OCI-M1 (cell line): ENCODE measurements at regions not wholly inside any gene's neighbourhood (a gene's known extent, or its start where the extent isn't known, plus 50 kb on each side); places are given as distances from the start of the nearest gene placed in this dataset.
A peak's percentile ranks its signal among the peaks of the same experiment; 100 is the strongest.

Source experiments
- DNase-seq: peaks from one replicate; lab custom pipeline; 2025; lab: John Stamatoyannopoulos, UW

- no peak for DNase-seq
Observed at GRCh38 chr5:8857051-8857450, 688.8 kb downstream of the SEMA5A start.

GRCh38 chr5:8861764-8862163 lies 684.1 kb downstream of the SEMA5A start:
- peak; percentile 12 for DNase-seq

- DNase-seq, result peak; percentile 10
Observed at GRCh38 chr5:8864053-8864452, 681.8 kb downstream of the SEMA5A start.

- DNase-seq, result no peak
Observed at GRCh38 chr5:8865266-8865665, 680.6 kb downstream of the SEMA5A start.

- DNase-seq, result no peak
Observed at GRCh38 chr5:8865686-8866374, 680.0 kb downstream of the SEMA5A start.

GRCh38 chr5:8868283-8868682 lies 677.6 kb downstream of the SEMA5A start:
- DNase-seq, result no peak

GRCh38 chr5:8869932-8870331 lies 675.9 kb downstream of the SEMA5A start:
- no peak for DNase-seq

- DNase-seq, result no peak
Observed at GRCh38 chr5:8870349-8870958, 675.4 kb downstream of the SEMA5A start.

GRCh38 chr5:8870959-8871355 lies 674.9 kb downstream of the SEMA5A start:
- no peak for DNase-seq

GRCh38 chr5:8871446-8871845 lies 674.4 kb downstream of the SEMA5A start:
- no peak for DNase-seq

GRCh38 chr5:8875722-8876121 lies 670.2 kb downstream of the SEMA5A start:
- no peak for DNase-seq

- no peak for DNase-seq
Observed at GRCh38 chr5:8879248-8879647, 666.6 kb downstream of the SEMA5A start.

GRCh38 chr5:8884029-8884428 lies 661.8 kb downstream of the SEMA5A start:
- DNase-seq, result no peak

GRCh38 chr5:8892926-8893325 lies 652.9 kb downstream of the SEMA5A start:
- DNase-seq, result no peak

GRCh38 chr5:8894031-8894430 lies 651.8 kb downstream of the SEMA5A start:
- DNase-seq, result no peak

GRCh38 chr5:8895062-8895461 lies 650.8 kb downstream of the SEMA5A start:
- DNase-seq, result no peak

GRCh38 chr5:8895599-8895998 lies 650.3 kb downstream of the SEMA5A start:
- DNase-seq, result no peak

- DNase-seq, result no peak
Observed at GRCh38 chr5:8897316-8897715, 648.6 kb downstream of the SEMA5A start.

- no peak for DNase-seq
Observed at GRCh38 chr5:8905021-8905420, 640.9 kb downstream of the SEMA5A start.

GRCh38 chr5:8906303-8906967 lies 639.4 kb downstream of the SEMA5A start:
- no peak for DNase-seq

- DNase-seq, result no peak
Observed at GRCh38 chr5:8907168-8907868, 638.6 kb downstream of the SEMA5A start.

- DNase-seq, result peak; percentile 70
Observed at GRCh38 chr5:8908055-8908683, 637.7 kb downstream of the SEMA5A start.
